ENCODE measurements at regions not wholly inside any gene's neighbourhood (a gene's known extent, or its start where the extent isn't known, plus 50 kb on each side); places are given as distances from the start of the nearest gene placed in this dataset.

DNA sequence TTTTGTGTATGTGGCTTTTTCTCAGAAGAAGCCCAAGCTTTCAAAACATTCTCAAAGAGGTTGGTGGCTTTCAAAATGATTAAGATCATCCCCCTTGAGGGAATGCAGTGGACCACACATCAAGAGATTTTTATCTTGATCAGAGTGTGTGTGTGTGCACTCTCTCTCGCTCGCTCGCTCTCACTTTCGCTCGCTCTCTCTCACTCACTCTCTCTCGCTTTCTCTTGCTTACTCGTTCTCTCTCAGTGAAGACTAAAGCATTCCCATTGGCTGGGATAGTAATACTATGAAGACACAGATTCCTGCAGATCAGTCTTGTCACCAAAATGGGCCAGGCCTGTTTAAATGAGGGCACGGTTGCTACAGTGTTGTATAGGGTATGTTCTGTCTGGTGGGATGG lies 365.7 kb downstream of the EDEM1 start:
- Histone ChIP-seq H3K4me1 (ENCODE audit: control insufficient read depth, insufficient read depth, low read length) (no peaks in the 10 kb centered on the region), H3K4me3 (ENCODE audit: low read length) (no peak overlapping the region), H3K27ac (ENCODE audit: low read length) (no peak overlapping the region), H3K27me3 (ENCODE audit: control insufficient read depth, insufficient read depth) (no peaks in the 10 kb centered on the region), H3K9me3 (ENCODE audit: control insufficient read depth, low read length) (no peaks in the 10 kb centered on the region)
- ATAC-seq (no peak), DNase-seq (no peak)
- intact Hi-C loops (cut with DNase I) = no loop called here
- WGBS = 90% methylated on average over 8 of the region's 8 CpGs

DNA sequence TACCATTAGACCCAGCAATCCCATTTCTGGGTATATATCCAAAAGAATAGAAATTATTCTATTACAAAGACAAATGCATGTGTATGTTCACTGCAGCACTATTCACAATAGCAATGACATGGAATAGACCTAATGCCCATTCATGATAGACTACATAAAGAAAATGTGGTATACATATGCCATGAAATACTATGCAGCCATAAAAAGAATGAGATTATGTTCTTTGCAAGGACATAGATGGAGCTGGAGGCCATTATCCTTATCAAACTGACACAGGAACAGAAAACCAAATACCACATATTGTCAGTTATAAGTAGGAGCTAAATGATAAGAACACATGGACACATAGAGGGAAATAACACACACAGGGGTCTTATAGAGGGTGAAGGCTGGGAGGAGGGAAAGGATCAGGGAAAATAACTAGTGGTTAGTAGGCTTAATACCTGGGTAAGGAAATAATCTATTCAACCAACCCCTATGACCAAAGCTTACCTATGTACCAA lies 366.8 kb downstream of the EDEM1 start:
- no peaks in the 10 kb centered on the region for H3K4me1 ChIP-seq (ENCODE audit: control insufficient read depth, insufficient read depth, low read length)
- no peaks in the 10 kb centered on the region for H3K27me3 ChIP-seq (ENCODE audit: control insufficient read depth, insufficient read depth)
- intact Hi-C loops (cut with DNase I) = no loop called here
- ATAC-seq (no peak), DNase-seq (no peak)
- no peak overlapping the region for H3K27ac ChIP-seq (ENCODE audit: low read length)
- H3K9me3 ChIP-seq (ENCODE audit: control insufficient read depth, low read length) = no peaks in the 10 kb centered on the region
- H3K4me3 ChIP-seq (ENCODE audit: low read length) = no peak overlapping the region

DNA sequence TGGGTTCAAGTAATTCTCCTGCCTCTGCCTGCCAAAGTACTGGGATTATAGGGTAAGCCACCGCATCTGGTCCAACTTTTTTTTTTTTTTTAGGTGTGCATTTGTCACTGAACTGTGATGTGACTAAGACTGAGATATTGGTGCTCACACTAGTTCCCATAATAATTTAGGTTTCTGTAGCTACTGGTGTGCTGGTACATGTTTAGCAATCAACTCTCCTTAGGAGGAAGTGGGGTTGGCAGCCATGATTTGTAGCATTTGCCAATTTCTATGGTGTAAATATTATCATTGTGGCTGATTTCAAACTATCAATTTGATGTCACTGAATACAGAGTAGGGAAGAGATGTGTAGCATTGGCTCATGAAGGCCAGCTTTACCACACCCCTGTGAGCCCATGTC lies 372.7 kb downstream of the EDEM1 start:
- WGBS = 89% methylated on average over 1 of the region's 1 CpG
- DNase-seq = no peak
- ATAC-seq = no peak
- Histone ChIP-seq H3K27ac (ENCODE audit: low read length) (no peak overlapping the region), H3K27me3 (ENCODE audit: control insufficient read depth, insufficient read depth) (no peaks in the 10 kb centered on the region), H3K9me3 (ENCODE audit: control insufficient read depth, low read length) (no peaks in the 10 kb centered on the region), H3K4me1 (ENCODE audit: control insufficient read depth, insufficient read depth, low read length) (no peaks in the 10 kb centered on the region), H3K4me3 (ENCODE audit: low read length) (no peak overlapping the region)
- intact Hi-C loops (cut with DNase I) = no loop called here

DNA sequence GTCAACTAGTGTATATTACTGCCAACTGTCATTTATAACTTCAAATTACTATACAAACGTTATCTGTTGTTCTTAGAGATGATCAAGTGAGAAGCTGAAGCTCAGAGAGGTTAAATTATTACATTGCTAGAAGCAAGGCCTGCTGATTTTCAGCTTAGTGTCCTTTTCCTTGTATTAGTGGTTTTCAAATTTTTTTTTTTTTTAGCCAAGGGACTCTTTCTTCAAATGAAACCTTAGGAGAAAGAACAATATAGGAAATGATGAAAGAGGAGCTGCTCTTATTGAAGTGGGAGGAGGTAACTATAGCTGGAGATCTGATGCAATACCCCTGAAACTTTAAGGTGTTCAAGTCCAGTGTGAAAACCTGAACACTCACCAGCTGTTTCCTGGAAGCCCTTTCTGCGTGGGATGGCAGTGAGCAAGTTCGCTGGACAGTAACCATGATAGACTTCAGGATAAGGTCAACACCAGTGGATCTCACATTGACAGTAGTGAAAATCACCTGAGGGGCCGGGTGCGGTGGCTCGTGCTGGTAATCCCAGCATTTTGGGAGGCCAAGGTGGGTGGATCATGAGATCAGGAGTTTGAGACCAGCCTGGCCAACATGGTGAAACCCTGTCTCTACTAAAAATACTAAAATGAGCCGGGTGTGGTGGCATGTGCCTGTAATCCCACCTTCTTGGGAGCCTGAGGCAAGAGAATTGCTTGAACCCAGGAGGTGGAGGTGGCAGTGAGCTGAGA lies 376.2 kb downstream of the EDEM1 start:
- no peak for DNase-seq
- ATAC-seq = no peak
- 78% methylated on average over 7 of the region's 7 CpGs for WGBS
- H3K4me3 ChIP-seq (ENCODE audit: low read length) = no peak overlapping the region
- no peaks in the 10 kb centered on the region for H3K27me3 ChIP-seq (ENCODE audit: control insufficient read depth, insufficient read depth)
- H3K27ac ChIP-seq (ENCODE audit: low read length) = no peak overlapping the region
- intact Hi-C loops (cut with DNase I) = no loop called here
- H3K4me1 ChIP-seq (ENCODE audit: control insufficient read depth, insufficient read depth, low read length) = no peaks in the 10 kb centered on the region
- peaks cover 2% of the 10 kb centered on the region for H3K9me3 ChIP-seq (ENCODE audit: control insufficient read depth, low read length)

DNA sequence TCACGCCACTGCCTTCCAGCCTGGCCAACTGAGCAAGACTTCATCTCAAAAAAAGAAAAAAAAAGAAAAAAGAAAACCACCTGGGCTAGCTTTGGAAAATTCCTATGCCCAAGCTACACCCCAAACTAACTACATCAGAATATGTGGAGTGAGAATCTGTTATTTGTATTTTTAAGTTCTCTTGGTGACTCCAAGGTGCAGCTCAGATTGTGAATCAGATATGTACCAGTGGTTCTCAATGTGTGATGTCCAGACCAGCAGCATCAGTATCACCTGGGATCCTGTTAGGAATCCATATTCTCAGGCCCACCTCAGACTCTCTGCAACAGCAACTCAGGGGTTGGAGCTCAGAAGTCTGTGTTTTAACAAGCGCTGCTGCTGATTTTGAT lies 376.8 kb downstream of the EDEM1 start:
- no peak for ATAC-seq
- H3K27me3 ChIP-seq (ENCODE audit: control insufficient read depth, insufficient read depth) = no peaks in the 10 kb centered on the region

DNA sequence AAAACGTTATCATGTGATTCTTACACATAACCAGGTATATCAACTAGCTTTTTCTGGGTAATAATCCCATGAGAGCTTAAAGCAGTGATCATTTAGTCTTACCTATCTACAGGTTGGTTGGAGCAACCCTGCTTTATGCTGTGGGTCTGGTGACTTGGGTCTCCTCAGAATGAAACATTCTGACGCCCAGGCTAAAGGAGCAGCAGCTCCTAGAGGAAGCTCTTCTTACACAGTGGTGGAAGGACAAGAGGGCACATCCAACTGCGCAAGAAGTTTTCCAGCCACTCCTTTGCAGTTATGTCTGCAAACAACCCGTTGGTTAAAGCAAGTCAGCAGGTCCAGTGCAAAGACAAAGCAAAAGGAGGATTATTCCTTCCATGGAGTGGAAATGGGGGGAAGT lies 377.5 kb downstream of the EDEM1 start:
- no peaks in the 10 kb centered on the region for H3K4me1 ChIP-seq (ENCODE audit: control insufficient read depth, insufficient read depth, low read length)
- H3K9me3 ChIP-seq (ENCODE audit: control insufficient read depth, low read length) = peaks cover 2% of the 10 kb centered on the region
- no peak overlapping the region for H3K4me3 ChIP-seq (ENCODE audit: low read length)
- intact Hi-C loops (cut with DNase I) = no loop called here
- DNase-seq = no peak
- no peak for ATAC-seq
- no peak overlapping the region for H3K27ac ChIP-seq (ENCODE audit: low read length)
- WGBS = 60% methylated on average over 4 of the region's 4 CpGs
- no peaks in the 10 kb centered on the region for H3K27me3 ChIP-seq (ENCODE audit: control insufficient read depth, insufficient read depth)

More for the DNA sequence above, 376.8 kb downstream of the EDEM1 start:
- WGBS = 81% methylated on average over 2 of the region's 2 CpGs
- intact Hi-C loops (cut with DNase I) = no loop called here
- no peak overlapping the region for H3K27ac ChIP-seq (ENCODE audit: low read length)
- no peaks in the 10 kb centered on the region for H3K4me1 ChIP-seq (ENCODE audit: control insufficient read depth, insufficient read depth, low read length)
- H3K4me3 ChIP-seq (ENCODE audit: low read length) = no peak overlapping the region
- peaks cover 2% of the 10 kb centered on the region for H3K9me3 ChIP-seq (ENCODE audit: control insufficient read depth, low read length)
- DNase-seq = no peak

DNA sequence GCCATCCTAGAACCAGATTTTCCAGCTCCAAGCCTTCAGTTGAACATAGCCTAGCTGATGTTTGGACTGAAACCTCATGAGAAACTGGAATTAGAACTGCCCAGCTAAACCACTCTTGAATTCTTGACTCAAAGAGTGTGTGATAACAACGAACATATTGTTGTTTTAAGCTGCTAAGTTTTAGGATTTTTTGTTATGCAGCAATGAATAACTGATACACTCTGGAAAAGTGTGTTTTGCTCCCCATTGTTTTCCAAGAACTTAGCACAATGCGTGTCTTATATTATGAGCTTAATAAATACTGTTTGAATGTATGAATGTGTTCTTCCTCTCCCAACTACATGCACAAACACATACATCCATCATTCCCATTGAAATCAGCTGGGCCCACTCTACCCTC lies 379.6 kb downstream of the EDEM1 start:
- Histone ChIP-seq H3K4me3 (ENCODE audit: low read length) (no peak overlapping the region), H3K9me3 (ENCODE audit: control insufficient read depth, low read length) (peaks cover 2% of the 10 kb centered on the region), H3K27ac (ENCODE audit: low read length) (no peak overlapping the region), H3K4me1 (ENCODE audit: control insufficient read depth, insufficient read depth, low read length) (no peaks in the 10 kb centered on the region), H3K27me3 (ENCODE audit: control insufficient read depth, insufficient read depth) (no peaks in the 10 kb centered on the region)
- WGBS = 70% methylated on average over 2 of the region's 2 CpGs
- ATAC-seq (no peak), DNase-seq (no peak)
- intact Hi-C loops (cut with DNase I) = no loop called here

DNA sequence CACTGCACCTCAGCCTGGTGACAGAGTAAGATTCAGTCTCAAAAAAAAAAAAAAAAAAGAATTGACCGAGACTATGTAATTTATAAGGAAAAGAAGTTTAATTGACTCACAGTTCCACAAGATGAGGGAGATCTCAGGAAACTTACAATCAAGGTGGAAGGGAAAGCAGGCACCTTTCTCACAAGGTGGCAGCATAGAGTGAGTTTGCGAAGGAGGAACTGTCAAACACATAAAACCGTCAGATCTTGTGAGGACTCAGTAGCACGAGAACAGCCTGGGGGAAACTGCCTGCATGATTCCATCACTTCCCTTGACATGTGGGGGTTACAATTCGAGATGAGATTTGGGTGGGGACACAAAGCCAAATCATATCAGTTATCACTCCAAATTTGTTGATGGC lies 380.9 kb downstream of the EDEM1 start:
- no peaks in the 10 kb centered on the region for H3K4me1 ChIP-seq (ENCODE audit: control insufficient read depth, insufficient read depth, low read length)
- H3K27me3 ChIP-seq (ENCODE audit: control insufficient read depth, insufficient read depth) = no peaks in the 10 kb centered on the region
- H3K4me3 ChIP-seq (ENCODE audit: low read length) = no peak overlapping the region
- H3K9me3 ChIP-seq (ENCODE audit: control insufficient read depth, low read length) = peaks cover 2% of the 10 kb centered on the region
- DNase-seq (no peak), ATAC-seq (no peak)
- intact Hi-C loops (cut with DNase I) = no loop called here
- no peak overlapping the region for H3K27ac ChIP-seq (ENCODE audit: low read length)
- 26% methylated on average over 5 of the region's 5 CpGs for WGBS

DNA sequence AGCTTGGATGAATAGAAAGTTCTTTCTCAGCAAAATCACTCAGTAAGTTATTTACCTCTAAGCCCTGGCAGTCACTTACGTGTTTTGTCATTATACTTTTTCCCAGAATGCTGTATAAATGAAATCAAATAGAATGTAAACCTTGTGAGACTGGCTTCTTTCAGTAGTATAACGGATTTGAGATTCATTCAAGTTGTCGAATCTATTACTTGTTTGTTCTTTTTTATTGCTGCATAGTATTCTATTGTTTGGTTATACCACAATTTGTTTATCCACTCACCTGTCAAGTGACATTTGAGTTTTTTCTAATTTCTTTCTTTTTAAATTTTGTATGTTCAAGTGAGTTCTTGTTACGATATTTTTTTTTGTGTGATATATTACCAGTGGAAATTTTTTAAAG lies 381.6 kb downstream of the EDEM1 start:
- Histone ChIP-seq H3K27ac (ENCODE audit: low read length) (no peak overlapping the region), H3K4me1 (ENCODE audit: control insufficient read depth, insufficient read depth, low read length) (no peaks in the 10 kb centered on the region), H3K9me3 (ENCODE audit: control insufficient read depth, low read length) (peaks cover 2% of the 10 kb centered on the region), H3K4me3 (ENCODE audit: low read length) (no peak overlapping the region), H3K27me3 (ENCODE audit: control insufficient read depth, insufficient read depth) (no peaks in the 10 kb centered on the region)
- DNase-seq (no peak), ATAC-seq (no peak)
- intact Hi-C loops (cut with DNase I) = no loop called here
- WGBS = 86% methylated on average over 4 of the region's 4 CpGs

DNA sequence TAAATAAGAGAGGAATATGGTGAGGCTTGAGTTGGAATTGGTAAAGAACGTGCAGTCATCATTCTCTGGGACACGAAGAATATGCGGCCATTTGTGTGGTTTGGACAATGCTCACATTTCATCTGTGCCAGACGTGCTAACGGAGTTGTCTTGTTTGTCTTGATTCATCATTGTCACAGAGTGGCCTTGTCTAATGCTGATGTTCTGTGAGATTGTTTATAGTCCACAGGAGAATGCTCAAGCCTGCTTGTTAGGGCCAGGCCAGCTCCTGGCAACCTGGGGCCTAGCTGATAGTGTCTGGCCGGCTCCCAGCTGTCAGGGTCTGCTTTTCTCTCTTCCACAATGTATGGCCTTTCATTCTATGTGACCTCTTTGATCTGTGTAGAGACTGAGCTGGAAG lies 384.7 kb downstream of the EDEM1 start:
- 65% methylated on average over 6 of the region's 6 CpGs for WGBS
- intact Hi-C loops (cut with DNase I) = no loop called here

DNA sequence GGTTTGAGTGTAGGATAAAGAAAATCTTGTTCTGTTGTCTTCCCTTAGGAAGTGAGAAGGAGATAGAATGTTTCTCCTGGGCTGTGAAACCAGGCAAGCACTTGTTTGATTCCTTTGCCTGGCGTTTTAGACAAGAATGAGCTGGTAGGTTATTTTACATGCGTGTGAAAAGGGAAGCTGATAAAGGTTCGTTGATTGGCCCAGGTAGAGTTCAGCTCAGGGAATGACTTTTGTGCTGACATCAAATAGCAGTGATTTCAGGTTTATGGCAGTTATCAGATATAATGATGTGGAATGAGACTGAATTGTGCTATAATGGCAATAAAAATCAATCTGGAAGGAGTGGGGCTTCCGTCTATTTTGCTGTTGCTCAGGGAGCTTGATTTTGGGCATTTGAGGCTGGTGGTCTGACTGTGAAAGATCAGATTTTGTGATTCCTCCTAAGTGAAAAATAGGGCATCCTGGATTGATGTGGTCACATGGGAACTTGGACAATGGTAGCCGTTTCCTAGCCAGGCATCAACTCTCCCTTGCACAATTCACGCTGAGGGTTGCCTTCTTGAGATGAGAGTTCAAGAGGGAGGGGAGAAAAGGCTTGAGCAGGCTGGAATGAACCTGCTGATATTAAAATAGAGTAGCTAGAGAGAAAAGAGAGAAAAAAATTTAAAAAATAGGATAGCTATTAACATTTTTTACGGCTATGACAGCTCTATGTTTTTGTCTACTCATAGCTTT lies 388.9 kb downstream of the EDEM1 start:
- intact Hi-C loops (cut with DNase I) = no loop called here
- no peaks in the 10 kb centered on the region for H3K4me1 ChIP-seq (ENCODE audit: control insufficient read depth, insufficient read depth, low read length)
- no peaks in the 10 kb centered on the region for H3K27me3 ChIP-seq (ENCODE audit: control insufficient read depth, insufficient read depth)
- H3K27ac ChIP-seq (ENCODE audit: low read length) = no peak overlapping the region
- WGBS = 66% methylated on average over 7 of the region's 7 CpGs
- peak in 1 of 3 donors; percentile 32 for DNase-seq
- no peaks in the 10 kb centered on the region for H3K9me3 ChIP-seq (ENCODE audit: control insufficient read depth, low read length)
- ATAC-seq = peak in 1 of 2 donors; percentile 64
- no peak overlapping the region for H3K4me3 ChIP-seq (ENCODE audit: low read length)

More for the DNA sequence above, 384.7 kb downstream of the EDEM1 start:
- ATAC-seq (no peak), DNase-seq (no peak)
- no peaks in the 10 kb centered on the region for H3K4me1 ChIP-seq (ENCODE audit: control insufficient read depth, insufficient read depth, low read length)
- no peak overlapping the region for H3K4me3 ChIP-seq (ENCODE audit: low read length)
- H3K27me3 ChIP-seq (ENCODE audit: control insufficient read depth, insufficient read depth) = no peaks in the 10 kb centered on the region
- no peak overlapping the region for H3K27ac ChIP-seq (ENCODE audit: low read length)
- H3K9me3 ChIP-seq (ENCODE audit: control insufficient read depth, low read length) = peaks cover 2% of the 10 kb centered on the region

Measured in right cardiac atrium (tissue), 5 donors.